Colonic mucosa (tissue), 4 donors: ENCODE measurements at regions not wholly inside any gene's neighbourhood (a gene's known extent, or its start where the extent isn't known, plus 50 kb on each side); places are given as distances from the start of the nearest gene placed in this dataset.

Source experiments
- DNase-seq: peaks from one replicate; pipeline ENCODE4 v3.0.0-alpha.2; 2020
- H3K27ac ChIP-seq: fragments of 200-600 bp; one replicate; pipeline ENCODE4 v1.8.0; 2021
- H3K27me3 ChIP-seq: fragments of 200-600 bp; one replicate; pipeline ENCODE4 v1.8.0; 2021
- H3K36me3 ChIP-seq: fragments of 200-600 bp; one replicate; pipeline ENCODE4 v1.8.0; 2021
- H3K4me1 ChIP-seq: fragments of 200-600 bp; one replicate; pipeline ENCODE4 v1.8.0; 2021; ENCODE audit warnings: mild to moderate bottlenecking
- H3K4me3 ChIP-seq: fragments of 200-600 bp; one replicate; pipeline ENCODE4 v1.8.0; 2021
- H3K9ac ChIP-seq, 2 donors: one replicate each; pipeline ENCODE4 v1.7.0; 2013; ENCODE audit warnings: control low read depth in 2 of 2, low read depth in 2 of 2, low read length in 2 of 2
- H3K9me3 ChIP-seq: fragments of 200-600 bp; one replicate; pipeline ENCODE4 v1.8.0; 2021
- intact Hi-C: fragments of 100-400 bp; cut with DNase I; formaldehyde crosslinking; loops from one replicate; pipeline ENCODE4 v1.14.1; 2022
- TF ChIP-seq, protein P1 (sequence below): fragments of 200-600 bp; IDR thresholded peaks from one replicate; pipeline ENCODE4 v1.8.0; 2022; ENCODE audit warnings: antibody characterized with exemption, mild to moderate bottlenecking
- donor health status: healthy.
- donor health status: DM: no; HTN: no; CAD: no.
- donor health status: DM: no; HTN: no; CAD: no.

DNA sequence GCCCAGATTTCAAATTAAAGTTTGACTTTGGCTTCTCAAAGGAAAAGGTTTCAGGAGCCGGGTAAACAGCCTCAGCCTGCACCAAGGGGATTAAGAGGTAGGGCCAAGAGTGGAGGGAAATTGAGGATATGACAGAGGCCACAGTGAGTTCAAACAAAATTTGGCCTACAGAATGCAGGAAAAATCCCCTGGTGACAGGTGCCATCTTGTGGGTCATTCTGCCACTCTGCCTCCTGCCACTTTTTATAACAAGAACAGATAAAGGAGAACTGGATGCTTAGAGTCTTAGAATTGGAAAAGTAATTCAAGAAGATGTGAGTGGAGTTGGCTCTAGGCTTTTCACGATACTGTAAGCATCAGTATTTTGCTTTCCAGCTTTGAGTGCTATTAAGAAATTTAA is 253.2 kb downstream of the NR2F2 start:
- intact Hi-C loops = no loop called here
- Histone ChIP-seq H3K4me3 (no peak overlapping the region), H3K9ac (no peak overlapping the region), H3K27me3 (no peaks in the 10 kb centered on the region), H3K36me3 (no peaks in the 10 kb centered on the region), H3K9me3 (no peaks in the 10 kb centered on the region), H3K4me1 (no peaks in the 10 kb centered on the region), H3K27ac (no peak overlapping the region)
- DNase-seq = no peak
- TF ChIP-seq, protein P1, sequence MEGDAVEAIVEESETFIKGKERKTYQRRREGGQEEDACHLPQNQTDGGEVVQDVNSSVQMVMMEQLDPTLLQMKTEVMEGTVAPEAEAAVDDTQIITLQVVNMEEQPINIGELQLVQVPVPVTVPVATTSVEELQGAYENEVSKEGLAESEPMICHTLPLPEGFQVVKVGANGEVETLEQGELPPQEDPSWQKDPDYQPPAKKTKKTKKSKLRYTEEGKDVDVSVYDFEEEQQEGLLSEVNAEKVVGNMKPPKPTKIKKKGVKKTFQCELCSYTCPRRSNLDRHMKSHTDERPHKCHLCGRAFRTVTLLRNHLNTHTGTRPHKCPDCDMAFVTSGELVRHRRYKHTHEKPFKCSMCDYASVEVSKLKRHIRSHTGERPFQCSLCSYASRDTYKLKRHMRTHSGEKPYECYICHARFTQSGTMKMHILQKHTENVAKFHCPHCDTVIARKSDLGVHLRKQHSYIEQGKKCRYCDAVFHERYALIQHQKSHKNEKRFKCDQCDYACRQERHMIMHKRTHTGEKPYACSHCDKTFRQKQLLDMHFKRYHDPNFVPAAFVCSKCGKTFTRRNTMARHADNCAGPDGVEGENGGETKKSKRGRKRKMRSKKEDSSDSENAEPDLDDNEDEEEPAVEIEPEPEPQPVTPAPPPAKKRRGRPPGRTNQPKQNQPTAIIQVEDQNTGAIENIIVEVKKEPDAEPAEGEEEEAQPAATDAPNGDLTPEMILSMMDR = no peak

DNA sequence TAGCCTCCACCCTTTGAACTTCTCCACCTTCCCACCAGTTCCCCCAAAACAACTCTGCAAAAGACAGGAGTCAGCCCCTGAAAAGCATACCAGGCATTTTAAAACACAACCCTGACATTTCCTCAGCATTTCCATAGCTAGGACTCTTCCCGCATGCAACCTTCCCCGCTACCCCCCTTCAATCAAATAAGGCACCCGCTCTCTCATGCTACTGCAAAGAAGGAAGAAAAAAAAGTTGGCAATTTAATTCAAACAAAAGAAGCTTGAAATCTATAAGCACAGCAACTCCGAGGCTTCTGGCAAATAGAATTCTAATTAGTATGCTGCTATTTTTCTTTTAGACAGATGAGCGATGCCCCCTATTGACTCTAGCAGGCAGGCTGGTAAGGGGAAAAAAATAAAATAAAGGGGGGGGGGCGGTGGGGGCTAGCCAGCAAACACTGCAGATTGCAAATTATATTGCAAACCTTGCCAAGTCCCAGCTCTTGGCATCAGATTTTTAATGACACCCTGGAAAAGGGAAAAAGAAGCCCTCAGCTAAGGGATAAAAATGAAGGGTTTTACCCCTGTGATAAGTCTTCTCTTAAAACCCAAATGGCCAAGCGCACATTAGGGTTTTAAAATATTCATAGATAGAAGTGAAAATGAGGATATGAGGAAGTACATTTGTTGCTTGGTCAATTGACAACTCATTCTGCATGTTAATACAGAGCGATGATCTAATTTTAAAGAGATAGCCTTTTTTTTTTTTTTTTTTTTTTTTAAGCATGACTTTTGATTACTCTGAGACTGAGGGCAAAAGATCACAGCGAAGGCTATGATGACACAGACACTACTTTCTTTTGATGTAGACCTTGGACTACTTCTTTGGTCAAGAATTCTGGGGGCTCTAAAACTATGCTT is 255.2 kb downstream of the NR2F2 start:
- no peak for DNase-seq
- TF ChIP-seq, protein P1 = no peak
- Histone ChIP-seq H3K9ac (no peak overlapping the region), H3K27me3 (no peaks in the 10 kb centered on the region), H3K4me1 (no peaks in the 10 kb centered on the region), H3K9me3 (no peaks in the 10 kb centered on the region), H3K4me3 (no peak overlapping the region), H3K27ac (no peak overlapping the region), H3K36me3 (no peaks in the 10 kb centered on the region)
- intact Hi-C loops = no loop called here

DNA sequence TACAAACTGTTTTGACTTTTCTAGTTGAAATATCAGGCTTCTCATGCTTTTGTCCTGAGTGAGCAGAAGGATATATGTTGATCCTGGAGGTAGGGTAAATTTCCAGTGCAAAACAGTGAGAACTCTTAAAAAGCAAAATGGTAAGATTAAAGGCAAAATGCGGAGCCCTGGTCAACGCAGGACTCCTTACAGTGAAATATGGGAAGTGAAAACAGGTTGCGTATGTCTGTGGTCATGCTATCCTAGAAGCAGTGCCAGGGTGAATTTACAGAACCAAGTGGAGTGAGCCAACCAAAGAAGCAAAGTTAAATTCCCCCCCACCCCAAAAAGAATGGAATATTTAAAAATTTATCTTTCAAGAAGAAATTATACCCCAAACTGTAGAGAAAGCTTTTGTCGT is 256.4 kb downstream of the NR2F2 start:
- intact Hi-C loops = no loop called here
- Histone ChIP-seq H3K36me3 (no peaks in the 10 kb centered on the region), H3K9me3 (no peaks in the 10 kb centered on the region), H3K4me3 (no peak overlapping the region), H3K27me3 (no peaks in the 10 kb centered on the region), H3K27ac (no peak overlapping the region), H3K9ac (no peak overlapping the region), H3K4me1 (no peaks in the 10 kb centered on the region)
- DNase-seq = no peak
- TF ChIP-seq, protein P1 = no peak

DNA sequence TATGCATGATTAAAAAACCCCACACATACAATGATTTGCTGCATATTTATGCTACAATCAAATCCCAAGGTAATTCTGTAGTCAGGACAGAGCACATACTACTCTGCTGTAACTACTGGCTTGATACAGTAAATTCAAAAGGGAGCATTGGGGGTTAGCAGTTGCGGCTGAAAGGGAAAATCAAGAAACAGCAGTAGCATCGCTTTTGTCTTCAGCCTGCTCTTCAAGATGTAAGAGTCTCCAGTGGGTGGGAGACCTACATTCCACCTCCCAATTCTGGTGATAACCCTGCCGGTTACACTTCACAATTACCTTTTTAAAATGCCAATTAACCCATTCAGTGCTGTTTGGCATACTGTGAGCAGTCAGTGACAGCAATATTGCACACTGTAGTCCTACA is 259.4 kb downstream of the NR2F2 start:
- H3K36me3 ChIP-seq = no peaks in the 10 kb centered on the region
- TF ChIP-seq, protein P1 = no peak
- intact Hi-C loops = no loop called here
- no peak overlapping the region for H3K4me3 ChIP-seq
- H3K27ac ChIP-seq = no peak overlapping the region
- no peaks in the 10 kb centered on the region for H3K9me3 ChIP-seq
- no peaks in the 10 kb centered on the region for H3K27me3 ChIP-seq
- H3K9ac ChIP-seq = no peak overlapping the region
- no peak for DNase-seq
- no peaks in the 10 kb centered on the region for H3K4me1 ChIP-seq

DNA sequence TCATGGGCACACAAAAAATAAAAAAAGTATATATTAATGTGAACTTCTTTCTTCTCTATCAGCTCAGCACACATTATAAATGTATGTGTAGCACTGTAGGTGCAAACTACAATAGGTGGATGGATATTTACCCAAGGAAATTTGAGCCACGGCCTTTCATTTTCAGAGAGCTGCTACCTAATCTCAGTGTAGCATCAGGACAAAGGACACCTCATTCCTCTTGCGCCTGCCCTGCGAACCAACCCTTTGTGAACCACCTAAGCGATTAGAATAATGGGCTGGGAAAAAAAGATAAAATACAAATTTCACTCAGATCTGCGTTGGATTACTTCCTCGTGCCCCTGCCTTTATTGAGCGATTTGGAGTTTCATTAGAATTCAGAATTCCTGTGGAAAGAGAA is 263.2 kb downstream of the NR2F2 start:
- no peak for DNase-seq
- Histone ChIP-seq H3K27ac (no peak overlapping the region), H3K27me3 (no peaks in the 10 kb centered on the region), H3K9ac (no peak overlapping the region), H3K4me1 (no peaks in the 10 kb centered on the region), H3K4me3 (no peak overlapping the region), H3K36me3 (no peaks in the 10 kb centered on the region), H3K9me3 (no peaks in the 10 kb centered on the region)
- intact Hi-C loops = no loop called here
- TF ChIP-seq, protein P1 = no peak
